IMR-90 (cell line): ENCODE measurements at regions not wholly inside any gene's neighbourhood (a gene's known extent, or its start where the extent isn't known, plus 50 kb on each side); places are given as distances from the start of the nearest gene placed in this dataset.

Experiments used
- ATAC-seq: fragments of 200-7000 bp; cut with Tn5 transposase; 2 replicates; pipeline ENCODE4 v1.9.1; 2020; ENCODE audit warnings: low read depth, mild to moderate bottlenecking, moderate library complexity
- BruUV-seq: library from RNA; stranded (reverse); fragments of 400-500 nt; replicated peaks from 2 replicates; lab custom pipeline; 2021; lab: Mats Ljungman, UMichigan
- CTCF ChIA-PET: fragments of 300-600 bp; formaldehyde crosslinking; extraction: SDS; loops from one replicate; lab custom pipeline; 2021; ENCODE audit warnings: antibody characterized with exemption; lab: Yijun Ruan, JAX
- POLR2A ChIA-PET: fragments of 300-600 bp; sonication (Branson Sonifier 250); formaldehyde crosslinking; loops from one replicate; lab custom pipeline; 2022; ENCODE audit warnings: antibody characterized with exemption; ENCODE audit not compliant: unreplicated experiment; lab: Charles Lee
- DNase-seq: peaks from one replicate; pipeline ENCODE4 v3.0.0; 2013
- H2AFZ ChIP-seq: replicated peaks from 2 replicates; pipeline ENCODE3; 2013; ENCODE audit warnings: low read length, mild to moderate bottlenecking; ENCODE audit not compliant: poor library complexity
- H2AK5ac ChIP-seq: 2 replicates; pipeline ENCODE4 v1.6.1; 2013; ENCODE audit warnings: low read depth, low read length, inconsistent platforms
- H2AK9ac ChIP-seq: replicated peaks from 2 replicates; pipeline ENCODE3; 2013; ENCODE audit warnings: mild to moderate bottlenecking, low read depth, low read length, moderate library complexity; ENCODE audit not compliant: poor library complexity
- H2BK120ac ChIP-seq: 2 replicates; pipeline ENCODE4 v1.6.1; 2013; ENCODE audit warnings: low read depth, low read length, inconsistent platforms
- H2BK15ac ChIP-seq: 3 replicates; pipeline ENCODE4 v1.6.1; 2013; ENCODE audit warnings: low read depth, low read length, inconsistent platforms
- H2BK20ac ChIP-seq: 2 replicates; pipeline ENCODE4 v1.6.1; 2013; ENCODE audit warnings: low read depth, mild to moderate bottlenecking, inconsistent platforms, low read length, moderate library complexity
- H2BK5ac ChIP-seq: 2 replicates; pipeline ENCODE4 v1.6.1; 2013; ENCODE audit warnings: mild to moderate bottlenecking, low read depth, low read length, inconsistent platforms; ENCODE audit not compliant: poor library complexity, severe bottlenecking
- H3K14ac ChIP-seq: replicated peaks from 2 replicates; pipeline ENCODE4 v1.6.1; 2013; ENCODE audit warnings: low read depth, low read length, inconsistent platforms
- H3K18ac ChIP-seq: 2 replicates; pipeline ENCODE4 v1.6.1; 2013; ENCODE audit warnings: low read depth, low read length, control low read depth
- H3K23ac ChIP-seq: 2 replicates; pipeline ENCODE4 v1.6.1; 2013; ENCODE audit warnings: low read depth, low read length, inconsistent platforms
- H3K27ac ChIP-seq: 2 replicates; pipeline ENCODE4 v1.5.1; 2013; ENCODE audit warnings: mild to moderate bottlenecking, control low read depth, low read length; ENCODE audit not compliant: insufficient read depth
- H3K27me3 ChIP-seq: 2 replicates; pipeline ENCODE4 v1.6.1; 2013; ENCODE audit warnings: low read length; ENCODE audit not compliant: control insufficient read depth, insufficient read depth
- H3K36me3 ChIP-seq: 2 replicates; pipeline ENCODE4 v1.6.1; 2013; ENCODE audit warnings: low read length, mixed read lengths; ENCODE audit not compliant: control insufficient read depth, insufficient read depth
- H3K4ac ChIP-seq: 2 replicates; pipeline ENCODE4 v1.6.1; 2013; ENCODE audit warnings: low read depth, low read length, inconsistent platforms
- H3K4me1 ChIP-seq: 2 replicates; pipeline ENCODE4 v1.6.1; 2013; ENCODE audit warnings: low read length, mixed read lengths; ENCODE audit not compliant: control insufficient read depth, insufficient read depth
- H3K4me2 ChIP-seq: 2 replicates; pipeline ENCODE4 v1.6.1; 2013; ENCODE audit warnings: low read depth, mild to moderate bottlenecking, control low read depth, low read length, moderate library complexity
- H3K4me3 ChIP-seq: 2 replicates; pipeline ENCODE4 v1.5.1; 2013; ENCODE audit warnings: low read depth, mild to moderate bottlenecking, control low read depth, low read length, moderate library complexity; ENCODE audit not compliant: insufficient read depth
- H3K56ac ChIP-seq: 2 replicates; pipeline ENCODE4 v1.6.1; 2013; ENCODE audit warnings: low read length, inconsistent platforms; ENCODE audit not compliant: insufficient read depth; ENCODE audit errors: extremely low read depth
- H3K79me1 ChIP-seq, 2 experiments: 2 replicates each; pipeline ENCODE4 v1.6.1; 2013; ENCODE audit warnings: low read length in 2 of 2, inconsistent platforms in 1 of 2, low read depth in 1 of 2
- H3K9ac ChIP-seq: 2 replicates; pipeline ENCODE4 v1.6.1; 2013; ENCODE audit warnings: low read depth, low read length, control low read depth
- H3K9me1 ChIP-seq: 2 replicates; pipeline ENCODE4 v1.6.1; 2013; ENCODE audit warnings: low read length, inconsistent platforms; ENCODE audit not compliant: insufficient read depth
- H3K9me3 ChIP-seq: 2 replicates; pipeline ENCODE4 v1.6.1; 2013; ENCODE audit warnings: low read length; ENCODE audit not compliant: control insufficient read depth, insufficient read depth
- H4K20me1 ChIP-seq: 2 replicates; pipeline ENCODE4 v1.6.1; 2013; ENCODE audit warnings: low read length, inconsistent platforms; ENCODE audit not compliant: insufficient read depth
- H4K5ac ChIP-seq: 2 replicates; pipeline ENCODE4 v1.6.1; 2013; ENCODE audit warnings: mild to moderate bottlenecking, low read depth, low read length, control low read depth
- H4K8ac ChIP-seq, 2 experiments: 2 replicates each; pipeline ENCODE4 v1.6.1; 2013; ENCODE audit warnings: low read depth in 2 of 2, low read length in 2 of 2, control low read depth in 1 of 2, inconsistent platforms in 1 of 2
- H4K91ac ChIP-seq: 2 replicates; pipeline ENCODE4 v1.6.1; 2013; ENCODE audit warnings: low read depth, low read length, inconsistent platforms; ENCODE audit not compliant: insufficient read depth
- BHLHE40 ChIP-seq: fragments of 150-350 bp; IDR thresholded peaks from 2 replicates; pipeline ENCODE4 v1.6.1; 2016; ENCODE audit warnings: mild to moderate bottlenecking, low read depth, low read length
- CEBPB ChIP-seq: IDR thresholded peaks from 2 replicates; pipeline ENCODE4 v1.6.1; 2012; ENCODE audit warnings: low read depth, low read length, improper control_type of control experiment
- CHD1 ChIP-seq: IDR thresholded peaks from 2 replicates; pipeline ENCODE4 v1.6.1; 2012; ENCODE audit warnings: low read depth, low read length, improper control_type of control experiment
- FOS ChIP-seq: fragments of 150-350 bp; IDR thresholded peaks from 2 replicates; pipeline ENCODE4 v1.6.1; 2016; ENCODE audit warnings: low read depth, low read length
- MAFK ChIP-seq: IDR thresholded peaks from 2 replicates; pipeline ENCODE4 v1.6.1; 2012; ENCODE audit warnings: low read depth, low read length, improper control_type of control experiment
- MAZ ChIP-seq: IDR thresholded peaks from 2 replicates; pipeline ENCODE4 v1.6.1; 2012; ENCODE audit warnings: low read depth, mild to moderate bottlenecking, low read length, improper control_type of control experiment, moderate library complexity, borderline replicate concordance
- MXI1 ChIP-seq: IDR thresholded peaks from 2 replicates; pipeline ENCODE4 v1.6.1; 2012; ENCODE audit warnings: low read depth, mild to moderate bottlenecking, low read length, moderate library complexity, borderline replicate concordance
- NFE2L2 ChIP-seq: fragments of 150-350 bp; IDR thresholded peaks from 2 replicates; pipeline ENCODE4 v1.6.1; 2016; ENCODE audit warnings: low read depth, mild to moderate bottlenecking, low read length
- POLR2A ChIP-seq: IDR thresholded peaks from 2 replicates; pipeline ENCODE4 v1.6.1; 2012; ENCODE audit warnings: mild to moderate bottlenecking, low read depth, low read length
- RAD21 ChIP-seq: IDR thresholded peaks from 2 replicates; pipeline ENCODE4 v1.6.1; 2012; ENCODE audit warnings: low read length, improper control_type of control experiment
- RCOR1 ChIP-seq: IDR thresholded peaks from 2 replicates; pipeline ENCODE4 v1.6.1; 2012; ENCODE audit warnings: mild to moderate bottlenecking, low read length, improper control_type of control experiment; ENCODE audit not compliant: insufficient replicate concordance
- RFX5 ChIP-seq: IDR thresholded peaks from 2 replicates; pipeline ENCODE4 v1.8.0; 2012; ENCODE audit warnings: low read depth, mild to moderate bottlenecking, low read length, moderate library complexity
- USF2 ChIP-seq: fragments of 150-350 bp; IDR thresholded peaks from 2 replicates; pipeline ENCODE4 v1.6.1; 2017; ENCODE audit warnings: mild to moderate bottlenecking, antibody characterized with exemption, low read length, low read depth
- WGBS, 2 experiments: methylation state at CpG; one replicate each; pipeline versions ENCODE4 v1.1.5 to v1.1.7; 2013; ENCODE audit warnings: missing lambda C conversion rate in 2 of 2; ENCODE audit not compliant: insufficient read length in 1 of 2; ENCODE audit errors: extremely low coverage in 2 of 2; 5-methylcytosine and 5-hydroxymethylcytosine counted together
- dilution Hi-C: fragments of 300-500 bp; cut with HindIII; formaldehyde crosslinking; loops from one replicate; pipeline ENCODE4 v1.14.3; 2018; ENCODE audit warnings: low sequenced_read_pairs; ENCODE audit not compliant: unreplicated experiment
- in situ Hi-C: fragments of 300-500 bp; cut with MboI; formaldehyde crosslinking; loops from 3 replicates; pipeline ENCODE4 v1.14.3; 2019; ENCODE audit warnings: low sequenced_read_pairs, inconsistent platforms, mixed read lengths
- intact Hi-C: fragments of 100-400 bp; cut with micrococcal nuclease; formaldehyde crosslinking; loops from 2 replicates; pipeline ENCODE4 v1.10.0; 2022
- TF ChIP-seq, protein P1 (sequence below): fragments of 150-350 bp; IDR thresholded peaks from 2 replicates; pipeline ENCODE4 v1.6.1; 2016; ENCODE audit warnings: low read depth, mild to moderate bottlenecking, low read length, moderate library complexity, borderline replicate concordance
- TF ChIP-seq, protein P2 (sequence below): conservative IDR thresholded peaks from 2 replicates; pipeline ENCODE4 v1.5.1; 2012; ENCODE audit warnings: mild to moderate bottlenecking, low read depth, low read length, improper control_type of control experiment

- H3K4me2 ChIP-seq, result no peak overlapping the region
- POLR2A ChIA-PET, result no interaction called here
- no peaks in the 10 kb centered on the region for H3K79me1 ChIP-seq
- no peak overlapping the region for H2BK5ac ChIP-seq
- H3K23ac ChIP-seq, result no peak overlapping the region
- no peak overlapping the region for H2AK9ac ChIP-seq
- BruUV-seq, result no TSS peak
- H4K20me1 ChIP-seq, result no peaks in the 10 kb centered on the region
- in situ Hi-C loops (no loop called here), intact Hi-C loops (no loop called here), dilution Hi-C loops (no loop called here)
- no peak overlapping the region for H3K27ac ChIP-seq
- H3K9me3 ChIP-seq, result peaks cover 4% of the 10 kb centered on the region; the same call in 1 of the 2 replicates
- no peak overlapping the region for H3K9ac ChIP-seq
- DNase-seq (no peak), ATAC-seq (no peak)
- H2BK120ac ChIP-seq, result no peak overlapping the region
- H3K27me3 ChIP-seq, result no peaks in the 10 kb centered on the region
- no peak overlapping the region for H4K8ac ChIP-seq
- H3K4me1 ChIP-seq, result no peaks in the 10 kb centered on the region
- CTCF ChIA-PET, result no interaction called here
- no peak overlapping the region for H3K4ac ChIP-seq
- H3K9me1 ChIP-seq, result no peaks in the 10 kb centered on the region
- no peak overlapping the region for H2AFZ ChIP-seq
- no peak overlapping the region for H2AK5ac ChIP-seq
- H3K4me3 ChIP-seq, result no peak overlapping the region
- H4K91ac ChIP-seq, result no peak overlapping the region
- H3K56ac ChIP-seq, result no peak overlapping the region
- H3K14ac ChIP-seq, result no peak overlapping the region
- no peak overlapping the region for H2BK20ac ChIP-seq
- TF ChIP-seq, protein P1, sequence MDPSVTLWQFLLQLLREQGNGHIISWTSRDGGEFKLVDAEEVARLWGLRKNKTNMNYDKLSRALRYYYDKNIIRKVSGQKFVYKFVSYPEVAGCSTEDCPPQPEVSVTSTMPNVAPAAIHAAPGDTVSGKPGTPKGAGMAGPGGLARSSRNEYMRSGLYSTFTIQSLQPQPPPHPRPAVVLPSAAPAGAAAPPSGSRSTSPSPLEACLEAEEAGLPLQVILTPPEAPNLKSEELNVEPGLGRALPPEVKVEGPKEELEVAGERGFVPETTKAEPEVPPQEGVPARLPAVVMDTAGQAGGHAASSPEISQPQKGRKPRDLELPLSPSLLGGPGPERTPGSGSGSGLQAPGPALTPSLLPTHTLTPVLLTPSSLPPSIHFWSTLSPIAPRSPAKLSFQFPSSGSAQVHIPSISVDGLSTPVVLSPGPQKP, result no peak
- TF ChIP-seq, protein P2, sequence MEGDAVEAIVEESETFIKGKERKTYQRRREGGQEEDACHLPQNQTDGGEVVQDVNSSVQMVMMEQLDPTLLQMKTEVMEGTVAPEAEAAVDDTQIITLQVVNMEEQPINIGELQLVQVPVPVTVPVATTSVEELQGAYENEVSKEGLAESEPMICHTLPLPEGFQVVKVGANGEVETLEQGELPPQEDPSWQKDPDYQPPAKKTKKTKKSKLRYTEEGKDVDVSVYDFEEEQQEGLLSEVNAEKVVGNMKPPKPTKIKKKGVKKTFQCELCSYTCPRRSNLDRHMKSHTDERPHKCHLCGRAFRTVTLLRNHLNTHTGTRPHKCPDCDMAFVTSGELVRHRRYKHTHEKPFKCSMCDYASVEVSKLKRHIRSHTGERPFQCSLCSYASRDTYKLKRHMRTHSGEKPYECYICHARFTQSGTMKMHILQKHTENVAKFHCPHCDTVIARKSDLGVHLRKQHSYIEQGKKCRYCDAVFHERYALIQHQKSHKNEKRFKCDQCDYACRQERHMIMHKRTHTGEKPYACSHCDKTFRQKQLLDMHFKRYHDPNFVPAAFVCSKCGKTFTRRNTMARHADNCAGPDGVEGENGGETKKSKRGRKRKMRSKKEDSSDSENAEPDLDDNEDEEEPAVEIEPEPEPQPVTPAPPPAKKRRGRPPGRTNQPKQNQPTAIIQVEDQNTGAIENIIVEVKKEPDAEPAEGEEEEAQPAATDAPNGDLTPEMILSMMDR, result no peak
- TF ChIP-seq POLR2A (no peak), BHLHE40 (no peak), NFE2L2 (no peak), USF2 (no peak), CEBPB (no peak), RAD21 (no peak), MAZ (no peak), FOS (no peak), RCOR1 (no peak), CHD1 (no peak), MXI1 (no peak), MAFK (no peak), RFX5 (no peak)
- no peak overlapping the region for H2BK15ac ChIP-seq
- H3K18ac ChIP-seq, result no peak overlapping the region
- no peak overlapping the region for H4K5ac ChIP-seq
- 75% methylated on average over 2 of the region's 8 CpGs; no CpG with 5 or more reads in 1 of the 2 experiments for WGBS, 2 experiments
- H3K36me3 ChIP-seq, result no peaks in the 10 kb centered on the region
Measured at GRCh38 chr2:56476509-56477071, 292.8 kb downstream of the CCDC85A start.
